GM12878 (cell line): ENCODE measurements at regions not wholly inside any gene's neighbourhood (a gene's known extent, or its start where the extent isn't known, plus 50 kb on each side); places are given as distances from the start of the nearest gene placed in this dataset.

Source experiments
- ATAC-seq: fragments of 200-7000 bp; cut with Tn5 transposase; 3 replicates; pipeline ENCODE4 v1.9.1; 2020; ENCODE audit warnings: mild to moderate bottlenecking, moderate library complexity
- BruUV-seq: library from RNA; stranded (reverse); fragments of 400-500 nt; replicated peaks from 2 replicates; lab custom pipeline; 2021; lab: Mats Ljungman, UMichigan
- CTCF ChIA-PET: fragments of 300-600 bp; sonication (Branson Sonifier 250); formaldehyde crosslinking; extraction: SDS; loops from one replicate; lab custom pipeline; 2021; ENCODE audit warnings: inconsistent platforms; lab: Yijun Ruan, JAX
- POLR2A ChIA-PET: fragments of 350-600 bp; formaldehyde crosslinking; extraction: SDS; loops from one replicate; lab custom pipeline; 2021; ENCODE audit warnings: inconsistent platforms; lab: Charles Lee
- RAD21 ChIA-PET: fragments of 300-600 bp; sonication (Branson Sonifier 250); formaldehyde crosslinking; loops from one replicate; lab custom pipeline; 2023; ENCODE audit warnings: antibody characterized with exemption; ENCODE audit not compliant: unreplicated experiment; lab: Charles Lee
- SMC1A ChIA-PET: fragments of 300-600 bp; sonication (Branson Sonifier 250); formaldehyde crosslinking; loops from one replicate; lab custom pipeline; 2023; ENCODE audit not compliant: unreplicated experiment, uncharacterized antibody; lab: Charles Lee
- DNase-seq: peaks from one replicate; pipeline ENCODE4 v3.0.0-alpha.2; 2011; ENCODE audit warnings: low read depth, low spot score
- FAIRE-seq: peaks from 3 replicates; lab custom pipeline; 2011; peaks lifted over from hg19 to GRCh38; lab: Jason Lieb, UNC
- H2AFZ ChIP-seq: 2 replicates; pipeline ENCODE4 v1.6.0; 2011; ENCODE audit warnings: low read depth, low read length, control low read depth; ENCODE audit not compliant: control insufficient read depth
- H3K27ac ChIP-seq: 2 replicates; pipeline ENCODE4 v1.5.1; 2011; ENCODE audit warnings: control low read depth; ENCODE audit not compliant: control insufficient read depth, insufficient read depth
- H3K27me3 ChIP-seq, 2 experiments: replicated peaks in 1 of 2; 2 replicates each; pipeline versions ENCODE4 v1.6.0 to v1.6.1; 2011; ENCODE audit warnings: low read length in 1 of 2; ENCODE audit not compliant: control insufficient read depth in 2 of 2, insufficient read depth in 2 of 2
- H3K36me3 ChIP-seq, 2 experiments: 2 replicates each; pipeline ENCODE4 v1.5.1; 2011; ENCODE audit warnings: low read length in 1 of 2; ENCODE audit not compliant: control insufficient read depth in 2 of 2, insufficient read depth in 2 of 2
- H3K4me1 ChIP-seq: 2 replicates; pipeline ENCODE4 v1.6.1; 2011; ENCODE audit warnings: mild to moderate bottlenecking, low read length, moderate library complexity, mixed read lengths; ENCODE audit not compliant: control insufficient read depth, insufficient read depth
- H3K4me2 ChIP-seq: 2 replicates; pipeline ENCODE4 v1.6.0; 2011; ENCODE audit warnings: control low read depth; ENCODE audit not compliant: control insufficient read depth, insufficient read depth
- H3K4me3 ChIP-seq: fragments of 200-600 bp; sonication (generic); 2 replicates; pipeline ENCODE4 v1.5.1; 2016
- H3K79me2 ChIP-seq: 2 replicates; pipeline ENCODE4 v1.6.0; 2011; ENCODE audit warnings: low read length; ENCODE audit not compliant: control insufficient read depth, insufficient read depth
- H3K9ac ChIP-seq: 2 replicates; pipeline ENCODE4 v1.8.0; 2011; ENCODE audit warnings: low read length, control low read depth, mixed read lengths; ENCODE audit not compliant: control insufficient read depth, insufficient read depth
- H3K9me3 ChIP-seq: replicated peaks from 3 replicates; pipeline ENCODE4 v1.5.1; 2011; ENCODE audit warnings: mild to moderate bottlenecking, low read length; ENCODE audit not compliant: control insufficient read depth, insufficient read depth
- H4K20me1 ChIP-seq: 2 replicates; pipeline ENCODE4 v1.6.0; 2011; ENCODE audit not compliant: control insufficient read depth, insufficient read depth
- BRCA1 ChIP-seq: IDR thresholded peaks from 2 replicates; pipeline ENCODE4 v1.6.1; 2011; ENCODE audit warnings: low read depth, low read length, improper control_type of control experiment
- CHD1 ChIP-seq: IDR thresholded peaks from 2 replicates; pipeline ENCODE4 v1.6.1; 2012; ENCODE audit warnings: low read depth, low read length, improper control_type of control experiment
- CHD2 ChIP-seq: IDR thresholded peaks from 2 replicates; pipeline ENCODE4 v1.6.1; 2011; ENCODE audit warnings: low read depth, low read length, improper control_type of control experiment, borderline replicate concordance
- CREB1 ChIP-seq: IDR thresholded peaks from 2 replicates; pipeline ENCODE4 v1.6.1; 2012; ENCODE audit warnings: low read depth, mild to moderate bottlenecking, inconsistent platforms
- EED ChIP-seq: sonication (generic); IDR thresholded peaks from 2 replicates; pipeline ENCODE4 v1.6.1; 2016; ENCODE audit warnings: antibody characterized with exemption, low read depth
- WGBS: methylation state at CpG from one replicate; pipeline ENCODE4 v1.1.6; 2016; ENCODE audit warnings: low lambda C conversion rate; ENCODE audit not compliant: insufficient replicate concordance, insufficient coverage; ENCODE audit errors: missing lambda C conversion rate; 5-methylcytosine and 5-hydroxymethylcytosine counted together
- in situ Hi-C: fragments of 300-500 bp; cut with MboI; formaldehyde crosslinking; loops from 9 replicates; pipeline ENCODE4 v1.14.3; 2018; ENCODE audit warnings: mixed read lengths
- intact Hi-C: fragments of 100-400 bp; cut with micrococcal nuclease; formaldehyde crosslinking; loops from one replicate; pipeline ENCODE4 v1.14.2; 2022; ENCODE audit not compliant: unreplicated experiment
- TF ChIP-seq, protein P1 (sequence below): fragments of 450-650 bp; IDR thresholded peaks from 2 replicates; pipeline ENCODE4 v1.6.1; 2018; ENCODE audit warnings: borderline replicate concordance, mild to moderate bottlenecking; ENCODE audit not compliant: partially characterized antibody

DNA sequence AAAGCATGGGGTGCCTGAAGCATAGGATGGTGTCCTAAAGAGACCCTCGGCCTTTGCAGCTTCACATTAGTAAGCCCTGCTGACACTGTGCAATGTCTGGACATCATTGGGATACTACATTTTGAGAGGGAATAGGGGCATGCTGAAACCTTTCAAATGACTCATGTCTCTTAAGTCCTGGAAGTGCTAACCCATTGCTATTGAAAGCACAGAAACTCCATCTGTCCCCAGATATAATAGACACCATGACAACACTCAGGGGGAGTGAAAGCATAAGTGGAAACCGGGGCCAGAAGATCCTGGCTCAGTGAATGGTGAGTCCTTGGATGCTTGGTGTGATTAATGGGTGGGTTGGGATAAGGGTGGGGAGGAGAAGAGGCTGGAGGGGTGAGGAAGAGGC lies 595.5 kb upstream of the ID2 start (continued):
- TF ChIP-seq, protein P1, sequence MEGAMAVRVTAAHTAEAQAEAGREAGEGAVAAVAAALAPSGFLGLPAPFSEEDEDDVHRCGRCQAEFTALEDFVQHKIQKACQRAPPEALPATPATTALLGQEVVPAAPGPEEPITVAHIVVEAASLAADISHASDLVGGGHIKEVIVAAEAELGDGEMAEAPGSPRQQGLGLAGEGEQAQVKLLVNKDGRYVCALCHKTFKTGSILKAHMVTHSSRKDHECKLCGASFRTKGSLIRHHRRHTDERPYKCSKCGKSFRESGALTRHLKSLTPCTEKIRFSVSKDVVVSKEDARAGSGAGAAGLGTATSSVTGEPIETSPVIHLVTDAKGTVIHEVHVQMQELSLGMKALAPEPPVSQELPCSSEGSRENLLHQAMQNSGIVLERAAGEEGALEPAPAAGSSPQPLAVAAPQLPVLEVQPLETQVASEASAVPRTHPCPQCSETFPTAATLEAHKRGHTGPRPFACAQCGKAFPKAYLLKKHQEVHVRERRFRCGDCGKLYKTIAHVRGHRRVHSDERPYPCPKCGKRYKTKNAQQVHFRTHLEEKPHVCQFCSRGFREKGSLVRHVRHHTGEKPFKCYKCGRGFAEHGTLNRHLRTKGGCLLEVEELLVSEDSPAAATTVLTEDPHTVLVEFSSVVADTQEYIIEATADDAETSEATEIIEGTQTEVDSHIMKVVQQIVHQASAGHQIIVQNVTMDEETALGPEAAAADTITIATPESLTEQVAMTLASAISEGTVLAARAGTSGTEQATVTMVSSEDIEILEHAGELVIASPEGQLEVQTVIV = no peak
- no peak for TF ChIP-seq CHD1
- TF ChIP-seq CREB1 = no peak
- TF ChIP-seq, all 136 proteins: peak for 0

DNA sequence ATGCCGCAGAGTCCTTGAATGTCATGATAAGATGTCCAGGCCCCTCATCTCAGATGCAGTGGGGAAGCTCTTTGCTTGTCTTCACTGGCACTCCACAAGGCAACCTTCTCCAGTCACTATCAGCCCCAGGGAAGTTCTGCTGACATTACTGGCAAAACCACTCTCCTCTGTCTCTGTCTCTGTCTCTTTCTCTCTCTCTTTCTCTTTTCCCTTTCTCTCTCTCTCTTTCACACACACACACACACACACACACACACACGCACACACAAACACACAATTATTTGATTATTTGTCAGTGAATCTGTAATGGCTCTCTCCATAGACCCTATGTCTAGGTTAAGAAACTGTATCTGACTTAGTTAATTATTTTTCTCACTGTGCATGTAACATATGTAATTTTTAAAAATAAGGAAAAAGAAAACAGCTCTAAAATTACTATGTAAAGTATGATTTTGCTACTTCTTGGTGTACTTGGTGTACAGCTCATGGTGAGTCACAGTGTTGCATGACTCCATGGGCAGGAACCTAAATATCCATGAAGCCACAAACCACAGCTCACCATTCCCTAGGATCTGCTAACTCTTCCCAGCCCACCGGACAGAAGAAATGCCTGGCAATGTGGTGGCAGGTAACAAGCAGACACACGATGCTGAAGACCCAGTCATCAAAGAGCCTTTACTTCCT lies 594.9 kb upstream of the ID2 start:
- intact Hi-C loops (no loop called here), in situ Hi-C loops (no loop called here)
- Histone ChIP-seq H3K9me3 (peaks cover 1% of the 10 kb centered on the region; the same call in 2 of the 3 replicates), H3K4me1 (no peaks in the 10 kb centered on the region), H3K9ac (no peak overlapping the region), H3K36me3 (no peaks in the 10 kb centered on the region; a peak in 1 of 4 replicates), H3K4me3 (no peak overlapping the region), H4K20me1 (no peaks in the 10 kb centered on the region), H3K27me3 (no peaks in the 10 kb centered on the region), H2AFZ (no peak overlapping the region), H3K4me2 (no peak overlapping the region), H3K79me2 (no peaks in the 10 kb centered on the region), H3K27ac (no peak overlapping the region)
- WGBS = 38% methylated on average over 4 of the region's 4 CpGs
- CTCF ChIA-PET = interaction anchor here (1.3 to 1.5 kb wide), 2 partner anchors 8 to 18 kb away, joined by 3 to 5 read pairs; no protein-coding TSS in a partner anchor
- RAD21 ChIA-PET = interaction anchor here (1.2 to 1.4 kb wide), 2 partner anchors 33 to 80 kb away, joined by 3 read pairs; no protein-coding TSS in a partner anchor
- no peak for TF ChIP-seq CHD2
- no peak for TF ChIP-seq BRCA1
- TF ChIP-seq EED = no peak
- ATAC-seq = no peak
- POLR2A ChIA-PET = no interaction called here
- BruUV-seq = no TSS peak
- SMC1A ChIA-PET = interaction anchor here (0.7 to 1.8 kb wide), 4 partner anchors 22 to 301 kb away, joined by 3 to 5 read pairs (median 3); no protein-coding TSS in a partner anchor
- no peak for FAIRE-seq
- no peak for DNase-seq
